ENCODE measurements at regions not wholly inside any gene's neighbourhood (a gene's known extent, or its start where the extent isn't known, plus 50 kb on each side); places are given as distances from the start of the nearest gene placed in this dataset.

DNA sequence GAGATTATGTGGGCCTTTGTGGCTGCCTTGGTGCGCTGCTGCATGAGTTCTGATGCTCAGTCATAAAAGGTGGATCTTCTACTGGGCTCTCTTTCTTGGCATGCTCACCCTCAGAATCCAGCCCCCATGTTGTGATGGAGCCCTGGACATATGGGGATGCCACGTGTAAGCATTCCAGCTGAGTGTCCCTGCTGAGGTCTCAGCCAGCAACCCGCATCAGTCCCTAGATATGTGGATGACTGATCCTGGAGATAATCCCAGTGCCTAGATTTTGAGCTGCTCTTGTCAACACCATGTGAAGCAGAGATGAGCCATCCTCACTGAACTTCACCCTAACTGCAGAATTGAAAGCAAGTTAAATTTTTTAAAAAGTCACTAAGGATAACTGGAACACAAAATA lies 390.1 kb downstream of the DMRT2 start:
- intact Hi-C loops (cut with micrococcal nuclease): no loop called here
- ChIA-PET POLR2A (ENCODE audit: unreplicated experiment) (no interaction called here), CTCF (no interaction called here)
- no peaks in the 10 kb centered on the region for H3K9me2 ChIP-seq (replicated peaks; ENCODE audit: low read length)
- BruUV-seq (replicated peaks): no TSS peak
- H2AFZ ChIP-seq (ENCODE audit: low read length): no peak overlapping the region
- no peak overlapping the region for H3K4me3 ChIP-seq (ENCODE audit: low read length)
- H3K4me1 ChIP-seq (ENCODE audit: insufficient read depth, low read length): no peaks in the 10 kb centered on the region
- no peak overlapping the region for H3K9ac ChIP-seq (ENCODE audit: low read length)
- no peaks in the 10 kb centered on the region for H3F3A ChIP-seq (ENCODE audit: low read length, unreplicated experiment)
- no peaks in the 10 kb centered on the region for H4K20me1 ChIP-seq (ENCODE audit: low read length)
- no peaks in the 10 kb centered on the region for H3K9me3 ChIP-seq (ENCODE audit: low read length)
- ATAC-seq: no peak
- peaks cover 12% of the 10 kb centered on the region for H3K27me3 ChIP-seq (ENCODE audit: low read length)
- no peak for TF ChIP-seq EZH2phosphoT487 (IDR thresholded peaks at IDR 0.05; ENCODE audit: borderline replicate concordance, low read length)
- no peak for TF ChIP-seq EZH2 (IDR thresholded peaks at IDR 0.05; ENCODE audit: low read length, unreplicated experiment)
- TF ChIP-seq CTCF (conservative IDR thresholded peaks at IDR 0.05; ENCODE audit: low read depth, low read length): no peak
- no peak overlapping the region for H3K27ac ChIP-seq (ENCODE audit: low read length)
- no peak overlapping the region for H3K4me2 ChIP-seq (ENCODE audit: low read length)
- no peaks in the 10 kb centered on the region for H3K36me3 ChIP-seq (ENCODE audit: low read depth, low read length)
- H3K79me2 ChIP-seq (ENCODE audit: low read length): no peaks in the 10 kb centered on the region
- DNase-seq: no peak

DNA sequence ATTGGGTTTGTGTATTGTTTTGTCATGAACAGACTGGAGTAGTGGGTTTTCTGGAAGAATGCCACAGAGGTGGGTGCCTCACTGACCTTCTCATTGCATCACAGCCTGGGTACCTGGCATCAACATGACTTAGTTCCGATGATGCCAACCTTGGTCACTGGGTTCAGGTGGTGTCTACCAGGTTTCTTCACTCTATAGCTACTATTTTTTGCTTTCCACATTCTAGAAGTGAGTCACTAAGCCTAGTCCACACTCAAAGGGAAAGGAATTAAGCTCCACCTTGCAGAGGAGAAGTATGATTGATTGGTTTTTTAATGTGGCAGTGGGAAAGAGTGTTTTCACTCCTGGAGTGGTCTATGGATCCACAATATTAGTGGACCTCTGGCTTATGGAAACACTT lies 391.9 kb downstream of the DMRT2 start:
- Histone ChIP-seq H3K9ac (ENCODE audit: low read length) (no peak overlapping the region), H3K9me2 (replicated peaks; ENCODE audit: low read length) (no peaks in the 10 kb centered on the region), H3K9me3 (ENCODE audit: low read length) (no peaks in the 10 kb centered on the region), H3K4me1 (ENCODE audit: insufficient read depth, low read length) (no peaks in the 10 kb centered on the region), H4K20me1 (ENCODE audit: low read length) (no peaks in the 10 kb centered on the region), H3K27ac (ENCODE audit: low read length) (no peak overlapping the region), H3K4me2 (ENCODE audit: low read length) (no peak overlapping the region), H3K36me3 (ENCODE audit: low read depth, low read length) (no peaks in the 10 kb centered on the region), H3K27me3 (ENCODE audit: low read length) (0 out of 2 replicates have a peak, but pooled peaks cover 6% of the 10 kb centered on the region), H2AFZ (ENCODE audit: low read length) (no peak overlapping the region), H3K79me2 (ENCODE audit: low read length) (no peaks in the 10 kb centered on the region), H3F3A (ENCODE audit: low read length, unreplicated experiment) (no peaks in the 10 kb centered on the region), H3K4me3 (ENCODE audit: low read length) (no peak overlapping the region)
- ATAC-seq (no peak), DNase-seq (no peak)
- intact Hi-C loops (cut with micrococcal nuclease): no loop called here
- ChIA-PET CTCF (no interaction called here), POLR2A (ENCODE audit: unreplicated experiment) (no interaction called here)
- BruUV-seq (replicated peaks): no TSS peak
- TF ChIP-seq CTCF (conservative IDR thresholded peaks at IDR 0.05; ENCODE audit: low read depth, low read length): no peak
- TF ChIP-seq EZH2phosphoT487 (IDR thresholded peaks at IDR 0.05; ENCODE audit: borderline replicate concordance, low read length): no peak
- no peak for TF ChIP-seq EZH2 (IDR thresholded peaks at IDR 0.05; ENCODE audit: low read length, unreplicated experiment)

GRCh38 chr9:1443450-1443849 lies 393.3 kb downstream of the DMRT2 start:
- Histone ChIP-seq H3K9me3 (ENCODE audit: low read length) (no peaks in the 10 kb centered on the region), H3K36me3 (ENCODE audit: low read depth, low read length) (no peaks in the 10 kb centered on the region), H3K4me2 (ENCODE audit: low read length) (no peak overlapping the region), H3K4me3 (ENCODE audit: low read length) (no peak overlapping the region), H3K27me3 (ENCODE audit: low read length) (no peaks in the 10 kb centered on the region), H4K20me1 (ENCODE audit: low read length) (no peaks in the 10 kb centered on the region), H3K4me1 (ENCODE audit: insufficient read depth, low read length) (no peaks in the 10 kb centered on the region), H3K9me2 (replicated peaks; ENCODE audit: low read length) (no peaks in the 10 kb centered on the region), H3K27ac (ENCODE audit: low read length) (no peak overlapping the region), H2AFZ (ENCODE audit: low read length) (no peak overlapping the region), H3F3A (ENCODE audit: low read length, unreplicated experiment) (no peaks in the 10 kb centered on the region), H3K79me2 (ENCODE audit: low read length) (no peaks in the 10 kb centered on the region), H3K9ac (ENCODE audit: low read length) (no peak overlapping the region)
- BruUV-seq (replicated peaks): no TSS peak
- no peak for TF ChIP-seq EZH2phosphoT487 (IDR thresholded peaks at IDR 0.05; ENCODE audit: borderline replicate concordance, low read length)
- no peak for TF ChIP-seq CTCF (conservative IDR thresholded peaks at IDR 0.05; ENCODE audit: low read depth, low read length)
- no peak for TF ChIP-seq EZH2 (IDR thresholded peaks at IDR 0.05; ENCODE audit: low read length, unreplicated experiment)
- POLR2A ChIA-PET (ENCODE audit: unreplicated experiment): no interaction called here
- intact Hi-C loops (cut with micrococcal nuclease): no loop called here
- ATAC-seq: no peak
- CTCF ChIA-PET: no interaction called here
- no peak for DNase-seq
